HT1080 (cell line): ENCODE measurements at regions not wholly inside any gene's neighbourhood (a gene's known extent, or its start where the extent isn't known, plus 50 kb on each side); places are given as distances from the start of the nearest gene placed in this dataset. TPM values are rescaled to one million over a fixed set of nuclear protein-coding genes. Genes with fewer than 3 reads are reported as not detected.
"Not testable (repeated sequence)": the region's sequence is repeated elsewhere in the genome, so short reads cannot be mapped to it uniquely, and the experiment has no call there.

Experiments used
- DNase-seq: peaks from one replicate; pipeline ENCODE4 v3.0.0-alpha.2; 2015; ENCODE audit warnings: low read depth
- small RNA-seq: library from RNA; depleted of rRNA; stranded (forward); fragments of <200 nt; gene quantifications from one replicate; pipeline ENCODE3, GENCODE V24; 2014

DNA sequence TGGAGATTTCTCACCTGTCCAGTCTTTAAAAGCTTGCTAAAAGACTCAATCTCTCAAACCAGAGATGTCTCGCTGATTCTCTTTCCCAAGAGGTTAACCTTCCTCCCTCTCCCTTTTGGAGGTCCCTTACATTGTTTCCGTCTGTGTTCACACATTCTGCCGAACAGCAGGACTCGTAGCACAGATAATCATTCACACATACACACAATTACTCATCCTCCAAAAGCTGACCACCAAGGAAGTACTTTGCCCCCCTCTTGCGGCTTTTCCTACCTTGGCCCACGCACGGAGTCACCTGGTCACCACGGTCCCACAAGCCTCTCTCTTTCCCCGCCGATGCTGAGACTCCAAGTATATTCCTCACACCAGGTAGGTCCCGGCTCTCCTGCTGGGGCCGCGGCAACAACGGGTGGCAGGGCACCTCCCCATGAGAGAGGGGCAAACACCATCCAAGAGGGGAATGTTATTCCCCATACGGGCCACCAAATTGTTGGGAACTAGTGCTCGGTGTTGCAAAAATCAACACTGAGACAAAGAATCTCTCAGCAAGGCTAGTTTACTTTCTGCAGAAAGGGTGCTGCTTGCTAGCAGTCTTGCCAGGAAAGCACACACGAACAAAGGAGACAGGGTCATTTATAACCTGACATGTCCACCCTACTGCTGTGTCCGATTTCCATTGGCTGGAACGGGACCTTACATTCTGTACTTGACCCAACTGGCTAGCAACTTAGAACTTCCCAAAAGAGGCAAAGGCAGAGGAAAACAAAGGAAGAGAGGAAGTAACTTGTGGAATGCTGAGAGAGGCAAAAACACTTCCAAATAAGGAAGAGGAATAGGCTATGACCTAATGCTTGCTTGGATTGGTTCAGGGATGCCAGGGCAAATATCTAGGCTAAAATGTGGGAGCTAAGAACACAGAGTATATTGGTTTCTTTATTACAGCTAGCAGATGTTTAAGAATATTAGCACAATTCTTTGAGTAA, 102.1 kb upstream of the NECTIN3 start:
- DNase-seq = peak; percentile 25

DNA sequence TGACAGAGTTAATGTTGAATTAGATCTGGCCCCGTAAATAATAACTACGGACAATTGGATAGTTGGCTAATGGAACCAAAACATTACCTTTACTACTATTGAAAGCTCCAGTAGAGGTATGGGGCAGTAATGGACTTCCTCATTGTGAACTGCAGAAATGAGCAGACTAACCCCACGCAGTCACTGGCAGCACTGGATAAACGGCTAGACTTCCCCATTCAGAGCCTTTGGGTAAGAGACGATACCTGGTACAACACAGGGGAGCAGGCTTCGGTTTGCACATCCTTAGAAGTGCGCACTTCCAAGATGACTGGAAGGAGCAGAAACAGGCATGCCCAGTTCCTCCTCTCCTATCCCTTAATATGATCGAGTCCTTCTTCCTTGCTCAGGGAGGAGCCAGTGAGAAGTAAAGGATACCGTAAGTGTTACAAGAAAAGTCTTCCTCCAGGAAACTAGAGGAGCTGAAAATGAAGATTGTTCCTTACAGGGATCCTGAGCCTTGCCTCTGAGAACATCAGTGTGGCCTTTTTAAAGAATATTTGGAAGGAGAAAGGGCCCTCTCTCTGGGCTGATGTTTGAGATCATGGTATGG, 100.5 kb upstream of the NECTIN3 start:
- DNase-seq = no peak

GRCh38 chr3:110973263-110973895, 98.2 kb upstream of the NECTIN3 start:
- DNase-seq = no peak

- no peak for DNase-seq
Observed at GRCh38 chr3:110974902-110975301, 96.7 kb upstream of the NECTIN3 start.

- DNase-seq = no peak
Observed at GRCh38 chr3:110984456-110985250, 87.0 kb upstream of the NECTIN3 start.

- DNase-seq = no peak
Observed at GRCh38 chr3:110989446-110989845, 82.2 kb upstream of the NECTIN3 start.

DNA sequence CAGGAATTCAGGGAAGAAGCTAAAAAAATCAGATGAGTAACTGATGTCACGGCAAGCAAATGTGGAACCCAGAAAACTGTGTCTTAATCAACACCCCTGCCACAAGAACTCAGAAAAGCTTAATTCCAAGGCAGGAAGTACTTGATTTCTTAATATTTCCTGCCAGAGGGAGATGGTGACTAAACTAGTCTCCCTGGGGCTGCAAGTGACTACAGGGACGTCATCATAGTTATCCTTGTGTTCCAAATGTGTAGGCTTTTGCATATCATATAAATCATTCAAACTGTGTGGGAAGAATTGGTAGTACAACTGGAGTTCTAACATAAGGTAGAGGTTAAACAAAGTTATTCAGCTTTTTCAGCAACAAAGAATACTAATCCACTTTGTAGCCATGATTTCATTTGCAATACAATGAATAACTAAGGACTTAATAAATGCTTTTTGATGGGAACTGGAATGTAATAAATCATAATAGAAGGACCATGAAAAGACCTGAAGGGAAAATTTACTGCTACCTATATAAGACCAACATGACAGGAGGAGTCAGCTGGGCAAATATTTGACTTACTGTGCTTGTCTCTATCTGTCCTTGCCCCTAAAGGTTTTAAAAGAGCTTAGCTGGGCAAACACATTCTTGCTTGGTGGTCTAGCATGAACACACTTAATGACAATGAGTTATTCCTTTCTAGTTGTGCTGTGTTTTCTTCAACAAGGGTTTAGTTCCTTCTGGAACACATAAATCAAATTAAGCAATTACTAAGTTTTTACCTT, 76.0 kb upstream of the NECTIN3 start:
- DNase-seq = peak; percentile 74

GRCh38 chr3:110998766-110999165, 72.8 kb upstream of the NECTIN3 start:
- DNase-seq = not testable (repeated sequence)

DNA sequence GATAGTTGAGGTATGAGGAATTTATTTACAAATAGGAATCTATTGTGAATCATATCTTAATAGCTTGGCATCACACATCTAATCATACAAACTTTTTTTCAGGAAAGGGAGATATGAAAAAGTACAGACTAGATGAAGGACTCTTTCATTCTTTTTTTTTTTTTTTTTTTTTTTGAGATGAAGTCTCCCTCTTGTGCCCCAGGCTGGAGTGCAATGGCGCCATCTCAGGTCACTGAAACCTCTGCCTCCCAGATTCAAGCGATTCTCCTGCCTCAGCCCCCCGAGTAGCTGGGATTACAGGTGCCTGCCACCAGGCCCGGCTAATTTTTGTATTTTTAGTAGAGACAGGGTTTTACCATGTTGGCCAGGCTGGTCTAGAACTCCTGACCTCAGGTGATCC, 65.1 kb upstream of the NECTIN3 start:
- not testable (repeated sequence) for DNase-seq

DNA sequence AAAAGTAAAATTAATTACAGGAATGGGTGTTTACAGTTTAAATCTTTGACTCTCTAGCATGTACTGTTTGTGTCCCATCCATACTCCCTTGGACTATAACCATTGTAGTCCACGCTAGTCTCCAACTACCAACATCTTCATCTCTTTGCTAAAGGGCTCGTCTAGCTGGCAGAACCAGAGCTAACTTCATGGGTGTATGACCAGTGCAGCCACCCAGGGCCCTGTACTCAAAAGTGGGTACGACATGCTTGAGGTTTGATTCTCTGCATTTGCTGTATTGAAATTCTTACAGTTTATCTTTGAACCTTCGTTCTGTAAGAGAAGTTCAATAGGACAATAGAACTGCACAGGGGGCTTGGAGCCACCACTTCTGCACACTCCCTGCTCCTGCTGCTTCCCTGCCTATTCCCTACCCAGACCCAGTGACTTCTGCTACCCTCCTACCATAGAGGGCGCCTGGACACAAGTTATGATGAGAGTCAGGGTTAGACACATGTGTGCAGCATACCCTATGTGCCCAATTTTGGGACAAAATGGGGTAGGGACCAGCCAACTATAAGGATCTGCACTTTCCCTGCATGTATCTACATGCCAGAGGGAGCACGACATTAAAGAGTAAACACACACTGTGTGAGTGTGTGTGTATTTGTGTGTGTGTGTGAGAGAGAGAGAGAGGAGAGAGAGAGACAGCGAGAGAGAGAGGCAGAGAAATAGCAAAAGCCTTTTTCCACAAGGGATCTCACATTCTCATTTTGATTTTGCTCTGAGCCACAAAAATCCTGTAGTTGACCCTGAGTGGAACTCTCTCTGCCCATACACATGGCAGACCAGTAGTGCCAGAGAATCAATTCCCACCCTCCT, 59.0 kb upstream of the NECTIN3 start:
- peak; percentile 48 for DNase-seq

Small RNAs in the stretch of these regions (small RNA-seq; reads per million reads assigned to genes)
- not detected for gene AC078918.1
- not detected for gene MIR4445
- not detected for gene RF00019
- gene RNU6ATAC15P = not detected
